ENCODE measurements at regions not wholly inside any gene's neighbourhood (a gene's known extent, or its start where the extent isn't known, plus 50 kb on each side); places are given as distances from the start of the nearest gene placed in this dataset.

- Histone ChIP-seq H3K79me1 (ENCODE audit: low read depth in 1 of 2, low read length in 2 of 2) (no peaks in the 10 kb centered on the region), H3K4me2 (ENCODE audit: low read depth, low read length) (no peak overlapping the region), H4K5ac (ENCODE audit: low read depth, low read length) (no peak overlapping the region), H2BK20ac (ENCODE audit: low read depth, low read length) (no peak overlapping the region), H4K91ac (ENCODE audit: insufficient read depth, low read depth, low read length) (no peak overlapping the region), H2AK9ac (replicated peaks; ENCODE audit: low read depth, low read length, poor library complexity) (no peak overlapping the region), H2AK5ac (ENCODE audit: low read depth, low read length) (no peak overlapping the region), H3K9ac (ENCODE audit: low read depth, low read length) (no peak overlapping the region), H4K20me1 (ENCODE audit: insufficient read depth, low read length) (no peaks in the 10 kb centered on the region), H3K14ac (replicated peaks; ENCODE audit: low read depth, low read length) (no peak overlapping the region), H3K4ac (ENCODE audit: low read depth, low read length) (no peak overlapping the region), H3K18ac (ENCODE audit: low read depth, low read length) (no peak overlapping the region), H3K27me3 (ENCODE audit: control insufficient read depth, insufficient read depth, low read length) (no peaks in the 10 kb centered on the region), H2BK5ac (ENCODE audit: low read depth, low read length, poor library complexity, severe bottlenecking) (no peak overlapping the region), H3K4me3 (ENCODE audit: insufficient read depth, low read depth, low read length) (no peak overlapping the region), H3K36me3 (ENCODE audit: control insufficient read depth, insufficient read depth, low read length) (no peaks in the 10 kb centered on the region), H3K23ac (ENCODE audit: low read depth, low read length) (no peak overlapping the region), H3K4me1 (ENCODE audit: control insufficient read depth, insufficient read depth, low read length) (no peaks in the 10 kb centered on the region), H3K9me1 (ENCODE audit: insufficient read depth, low read length) (no peaks in the 10 kb centered on the region), H2BK15ac (ENCODE audit: low read depth, low read length) (no peak overlapping the region), H3K27ac (ENCODE audit: insufficient read depth, low read length) (no peak overlapping the region), H4K8ac (ENCODE audit: low read depth in 2 of 2, low read length in 2 of 2) (no peak overlapping the region), H3K9me3 (ENCODE audit: control insufficient read depth, insufficient read depth, low read length) (peaks cover 58% of the 10 kb centered on the region), H2AFZ (replicated peaks; ENCODE audit: low read length, poor library complexity) (no peak overlapping the region), H2BK120ac (ENCODE audit: low read depth, low read length) (no peak overlapping the region), H3K56ac (ENCODE audit: extremely low read depth, insufficient read depth, low read length) (no peak overlapping the region)
- no TSS peak for BruUV-seq (replicated peaks)
- no peak for ATAC-seq (ENCODE audit: low read depth)
- no peak for DNase-seq
- dilution Hi-C loops (cut with HindIII; ENCODE audit: low sequenced_read_pairs, unreplicated experiment) (no loop called here), in situ Hi-C loops (cut with MboI; ENCODE audit: low sequenced_read_pairs) (no loop called here), intact Hi-C loops (cut with micrococcal nuclease) (no loop called here)
- ChIA-PET POLR2A (ENCODE audit: unreplicated experiment) (no interaction called here), CTCF (no interaction called here)
- WGBS, 2 experiments (ENCODE audit: extremely low coverage in 2 of 2, insufficient read length in 1 of 2), result 20% methylated on average over 1 of the region's 6 CpGs; no CpG with 5 or more reads in 1 of the 2 experiments
- no peak for TF ChIP-seq MAZ (IDR thresholded peaks at IDR 0.05; ENCODE audit: borderline replicate concordance, low read depth, low read length)
- TF ChIP-seq BHLHE40 (IDR thresholded peaks at IDR 0.05; ENCODE audit: low read depth, low read length), result no peak
- TF ChIP-seq USF2 (IDR thresholded peaks at IDR 0.05; ENCODE audit: low read depth, low read length), result no peak
- TF ChIP-seq MAFK (IDR thresholded peaks at IDR 0.05; ENCODE audit: low read depth, low read length), result no peak
- no peak for TF ChIP-seq RFX5 (IDR thresholded peaks at IDR 0.05; ENCODE audit: low read depth, low read length)
- no peak for TF ChIP-seq POLR2A (IDR thresholded peaks at IDR 0.05; ENCODE audit: low read depth, low read length)
- TF ChIP-seq, protein P1, sequence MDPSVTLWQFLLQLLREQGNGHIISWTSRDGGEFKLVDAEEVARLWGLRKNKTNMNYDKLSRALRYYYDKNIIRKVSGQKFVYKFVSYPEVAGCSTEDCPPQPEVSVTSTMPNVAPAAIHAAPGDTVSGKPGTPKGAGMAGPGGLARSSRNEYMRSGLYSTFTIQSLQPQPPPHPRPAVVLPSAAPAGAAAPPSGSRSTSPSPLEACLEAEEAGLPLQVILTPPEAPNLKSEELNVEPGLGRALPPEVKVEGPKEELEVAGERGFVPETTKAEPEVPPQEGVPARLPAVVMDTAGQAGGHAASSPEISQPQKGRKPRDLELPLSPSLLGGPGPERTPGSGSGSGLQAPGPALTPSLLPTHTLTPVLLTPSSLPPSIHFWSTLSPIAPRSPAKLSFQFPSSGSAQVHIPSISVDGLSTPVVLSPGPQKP (IDR thresholded peaks at IDR 0.05; ENCODE audit: borderline replicate concordance, low read depth, low read length), result no peak
- no peak for TF ChIP-seq RCOR1 (IDR thresholded peaks at IDR 0.05; ENCODE audit: insufficient replicate concordance, low read length)
- no peak for TF ChIP-seq CHD1 (IDR thresholded peaks at IDR 0.05; ENCODE audit: low read depth, low read length)
- TF ChIP-seq RAD21 (IDR thresholded peaks at IDR 0.05; ENCODE audit: low read length), result no peak
- TF ChIP-seq MXI1 (IDR thresholded peaks at IDR 0.05; ENCODE audit: borderline replicate concordance, low read depth, low read length), result no peak
- TF ChIP-seq, protein P2, sequence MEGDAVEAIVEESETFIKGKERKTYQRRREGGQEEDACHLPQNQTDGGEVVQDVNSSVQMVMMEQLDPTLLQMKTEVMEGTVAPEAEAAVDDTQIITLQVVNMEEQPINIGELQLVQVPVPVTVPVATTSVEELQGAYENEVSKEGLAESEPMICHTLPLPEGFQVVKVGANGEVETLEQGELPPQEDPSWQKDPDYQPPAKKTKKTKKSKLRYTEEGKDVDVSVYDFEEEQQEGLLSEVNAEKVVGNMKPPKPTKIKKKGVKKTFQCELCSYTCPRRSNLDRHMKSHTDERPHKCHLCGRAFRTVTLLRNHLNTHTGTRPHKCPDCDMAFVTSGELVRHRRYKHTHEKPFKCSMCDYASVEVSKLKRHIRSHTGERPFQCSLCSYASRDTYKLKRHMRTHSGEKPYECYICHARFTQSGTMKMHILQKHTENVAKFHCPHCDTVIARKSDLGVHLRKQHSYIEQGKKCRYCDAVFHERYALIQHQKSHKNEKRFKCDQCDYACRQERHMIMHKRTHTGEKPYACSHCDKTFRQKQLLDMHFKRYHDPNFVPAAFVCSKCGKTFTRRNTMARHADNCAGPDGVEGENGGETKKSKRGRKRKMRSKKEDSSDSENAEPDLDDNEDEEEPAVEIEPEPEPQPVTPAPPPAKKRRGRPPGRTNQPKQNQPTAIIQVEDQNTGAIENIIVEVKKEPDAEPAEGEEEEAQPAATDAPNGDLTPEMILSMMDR (conservative IDR thresholded peaks at IDR 0.05; ENCODE audit: low read depth, low read length), result no peak
- no peak for TF ChIP-seq CEBPB (IDR thresholded peaks at IDR 0.05; ENCODE audit: low read depth, low read length)
- TF ChIP-seq FOS (IDR thresholded peaks at IDR 0.05; ENCODE audit: low read depth, low read length), result no peak
- TF ChIP-seq NFE2L2 (IDR thresholded peaks at IDR 0.05; ENCODE audit: low read depth, low read length), result no peak
- TF ChIP-seq SMC3 (IDR thresholded peaks at IDR 0.05; ENCODE audit: low read depth, low read length), result no peak
Observed at GRCh38 chr22:48868554-48868953, 959.1 kb downstream of the BRD1 start.

Measured in IMR-90 (cell line).